ENCODE measurements at regions not wholly inside any gene's neighbourhood (a gene's known extent, or its start where the extent isn't known, plus 50 kb on each side); places are given as distances from the start of the nearest gene placed in this dataset.

DNA sequence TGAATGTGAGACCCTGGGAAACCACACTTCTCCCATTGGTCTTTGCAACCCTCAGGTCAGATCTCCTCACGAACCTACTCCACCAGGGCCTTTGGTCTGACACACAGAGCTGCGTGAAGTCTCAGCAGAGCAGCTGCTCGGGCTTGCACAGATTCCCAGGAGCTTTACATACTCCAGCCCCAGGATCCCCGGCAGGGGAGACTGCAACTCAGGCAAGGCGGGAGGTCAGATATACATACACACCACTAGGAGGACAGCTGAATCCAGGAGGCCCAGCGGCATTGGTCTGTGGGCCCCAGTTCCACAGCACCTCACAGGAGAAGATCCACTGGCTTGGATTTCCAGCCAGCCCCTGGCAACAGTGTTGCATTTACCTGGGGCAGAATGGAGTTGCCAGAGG is 239.2 kb downstream of the GPAM start:
- DNase-seq = no peak

DNA sequence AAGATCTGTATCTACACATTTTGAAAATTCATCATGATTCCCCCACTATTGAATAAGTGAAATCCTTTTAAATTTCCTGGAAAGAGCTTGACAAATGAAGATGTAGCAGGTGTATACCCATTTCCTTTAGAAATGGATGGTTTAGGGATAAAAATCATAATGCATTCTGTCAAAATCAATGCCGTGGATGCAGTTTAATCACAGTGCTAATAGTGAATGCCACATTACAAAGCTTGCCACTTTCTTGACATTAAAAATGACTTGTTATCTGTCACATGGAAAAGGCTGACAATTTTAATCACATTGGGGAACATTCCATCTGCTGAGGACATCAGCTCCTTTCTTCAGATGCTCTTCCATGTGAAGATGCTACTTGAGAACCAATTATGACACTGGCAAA is 229.6 kb downstream of the GPAM start:
- no peak for DNase-seq

DNA sequence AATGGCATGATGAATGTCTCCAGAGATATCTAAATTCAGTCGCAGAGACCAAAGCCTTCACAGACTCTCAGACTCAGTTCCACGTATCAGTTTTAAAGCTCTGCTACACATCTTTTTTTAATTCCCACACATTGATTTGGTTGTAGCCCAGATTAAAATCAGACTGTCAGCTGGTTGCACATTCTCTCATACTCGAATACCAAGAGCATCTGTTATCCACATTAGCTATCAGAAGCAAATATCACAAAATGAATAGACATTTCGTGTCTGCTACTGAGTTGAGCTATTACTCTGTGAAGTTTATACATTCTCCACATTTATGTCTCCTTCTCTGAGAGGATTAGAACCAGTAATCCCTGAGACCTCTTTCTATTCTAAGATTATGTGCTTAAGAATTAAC is 229.2 kb downstream of the GPAM start:
- DNase-seq = no peak

DNA sequence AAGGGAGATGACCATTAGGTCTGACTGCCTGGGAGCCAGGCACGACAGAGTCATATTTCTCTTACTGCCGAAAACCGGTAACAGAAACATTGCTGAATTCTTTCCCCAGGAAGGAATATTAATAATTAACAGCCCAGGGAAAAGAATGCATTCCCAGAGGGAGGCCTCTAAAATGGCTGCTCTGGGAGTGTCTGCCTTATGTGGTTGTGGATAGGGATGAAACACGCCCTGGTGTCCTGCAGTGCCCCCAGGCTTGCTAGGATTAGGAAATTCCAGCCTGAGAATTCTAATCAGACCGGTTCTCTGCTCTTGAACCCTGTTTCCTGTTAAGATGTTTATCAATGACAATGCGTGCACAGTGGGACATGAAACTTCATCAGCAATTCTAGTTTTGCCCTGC is 226.7 kb downstream of the GPAM start:
- DNase-seq = no peak

DNA sequence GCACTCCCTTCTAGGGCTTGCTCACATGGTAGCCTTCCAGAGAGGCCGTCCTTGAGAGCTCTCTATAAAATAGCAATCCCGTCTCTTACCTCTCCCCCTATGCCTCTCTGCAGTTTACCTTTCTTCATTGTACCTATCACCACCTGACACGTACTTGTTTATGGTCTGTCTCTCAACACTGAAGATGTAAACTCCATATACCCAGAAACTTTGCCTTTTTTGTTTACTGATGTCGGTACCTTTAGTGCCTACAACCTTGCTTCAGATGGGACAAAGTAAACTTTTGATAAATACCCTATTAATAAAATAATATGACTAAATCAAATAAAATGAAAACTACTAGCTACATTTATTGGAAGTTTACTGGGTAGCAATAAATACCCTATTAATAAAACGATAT is 220.6 kb downstream of the GPAM start:
- no peak for DNase-seq

DNA sequence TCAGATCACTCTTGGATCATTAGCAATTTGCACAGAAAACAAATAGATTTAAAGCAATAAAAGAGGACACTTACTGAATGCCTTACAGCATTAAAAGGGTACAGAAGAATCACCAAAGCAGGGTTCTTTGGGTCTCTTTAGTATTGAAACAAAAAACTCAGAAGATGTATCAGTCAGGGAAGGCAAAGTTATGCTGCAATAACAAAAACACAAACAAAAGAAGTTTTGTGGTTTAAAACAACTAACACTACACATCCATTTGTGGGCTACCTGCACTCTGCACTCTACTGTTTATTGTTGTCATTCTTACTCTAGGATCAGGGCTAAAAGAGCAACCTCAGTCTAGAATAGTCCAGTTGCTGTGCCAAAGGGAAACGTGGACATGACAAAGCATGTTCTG is 216.4 kb downstream of the GPAM start:
- no peak for DNase-seq

DNA sequence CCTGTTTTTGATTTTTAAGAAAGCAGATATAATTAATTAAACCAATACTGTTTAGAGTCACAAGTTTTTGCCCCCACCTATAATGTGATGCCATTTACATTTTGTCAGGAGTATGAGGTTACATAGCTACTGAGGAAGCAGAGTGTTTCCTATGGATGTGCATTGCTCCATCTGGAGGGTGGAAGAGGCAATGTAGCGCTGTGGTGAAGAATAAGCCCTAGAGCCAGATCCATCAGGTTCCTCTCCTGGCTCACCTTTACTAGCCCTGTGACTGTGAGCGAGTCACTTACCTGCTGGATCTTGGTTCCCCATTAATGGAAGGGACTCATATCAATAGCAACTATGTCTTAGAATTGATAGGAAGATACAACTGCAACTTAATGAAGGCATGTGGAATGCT is 216.0 kb downstream of the GPAM start:
- no peak for DNase-seq

DNA sequence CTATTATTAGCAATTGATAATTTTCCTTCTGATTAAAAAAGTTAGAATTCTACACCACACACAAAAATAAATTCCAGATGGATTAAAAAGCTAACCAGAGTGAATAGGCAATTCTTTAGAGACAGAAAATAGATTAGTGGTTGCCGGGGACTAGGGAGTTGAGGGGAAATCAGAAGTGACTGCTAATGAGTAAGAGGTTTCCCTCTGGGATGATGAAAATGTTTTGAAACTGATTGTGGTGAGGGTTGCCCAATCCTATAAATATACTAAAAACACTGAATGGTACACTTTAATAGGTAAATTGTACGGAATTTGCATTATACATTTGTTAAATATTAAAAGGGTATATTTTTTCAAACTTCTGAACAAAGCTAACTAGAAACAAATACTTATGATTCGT is 214.9 kb downstream of the GPAM start:
- DNase-seq = no peak

DNA sequence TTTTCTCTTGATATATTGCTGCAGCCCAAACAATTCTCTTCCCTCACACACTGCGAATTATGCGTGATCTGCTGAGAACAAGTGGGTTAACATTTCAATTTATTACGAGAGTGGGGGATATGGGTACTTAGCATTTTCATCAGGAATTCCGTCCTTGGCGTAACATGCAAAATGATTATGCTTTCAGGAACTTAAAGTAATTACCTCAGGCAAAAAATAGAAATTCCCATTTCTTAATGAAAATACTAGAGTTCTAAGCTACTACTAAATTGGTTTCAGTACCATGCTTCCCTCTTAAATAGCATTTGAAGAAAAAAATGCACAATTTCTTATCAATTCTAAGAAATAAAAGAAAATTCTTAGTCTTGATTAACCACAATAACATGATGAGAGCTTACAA is 213.5 kb downstream of the GPAM start:
- DNase-seq = no peak

DNA sequence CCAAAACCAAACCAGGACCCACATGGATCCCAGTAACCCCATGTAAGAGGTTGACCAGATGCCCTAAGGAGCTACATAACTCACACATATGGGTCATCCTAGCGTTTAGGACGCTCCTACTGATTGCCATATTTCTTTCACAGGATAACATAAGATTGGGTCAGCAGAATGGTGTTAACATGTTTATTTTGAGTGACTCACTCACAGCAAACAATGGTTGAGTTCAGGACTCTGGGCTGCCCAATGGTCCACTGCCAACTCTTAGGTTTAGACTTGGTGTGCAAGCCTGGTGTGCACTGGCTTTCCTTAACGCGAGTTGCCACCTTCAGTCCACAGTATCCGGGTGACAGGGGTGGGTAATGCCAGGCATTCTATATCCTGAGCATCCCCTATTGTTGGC is 211.5 kb downstream of the GPAM start:
- DNase-seq = no peak

DNA sequence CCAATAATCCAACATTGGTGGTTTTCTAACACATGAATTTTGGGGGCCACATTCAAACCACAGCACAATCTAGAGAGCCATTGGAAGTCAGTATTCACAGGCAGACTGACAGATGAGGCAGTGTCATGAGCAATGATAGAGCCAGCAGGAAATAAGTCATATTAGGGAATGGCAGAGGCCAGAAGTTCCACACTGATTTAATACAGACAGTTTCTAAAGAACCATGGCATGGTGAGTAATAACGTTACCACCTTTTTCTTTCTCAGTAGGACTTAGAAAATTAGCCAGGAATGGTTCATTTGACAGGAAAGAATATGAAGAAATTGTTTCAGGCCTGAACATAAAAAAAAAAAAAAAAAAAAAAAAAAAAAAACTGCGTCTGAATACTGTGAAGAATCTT is 210.3 kb downstream of the GPAM start:
- DNase-seq = no peak

DNA sequence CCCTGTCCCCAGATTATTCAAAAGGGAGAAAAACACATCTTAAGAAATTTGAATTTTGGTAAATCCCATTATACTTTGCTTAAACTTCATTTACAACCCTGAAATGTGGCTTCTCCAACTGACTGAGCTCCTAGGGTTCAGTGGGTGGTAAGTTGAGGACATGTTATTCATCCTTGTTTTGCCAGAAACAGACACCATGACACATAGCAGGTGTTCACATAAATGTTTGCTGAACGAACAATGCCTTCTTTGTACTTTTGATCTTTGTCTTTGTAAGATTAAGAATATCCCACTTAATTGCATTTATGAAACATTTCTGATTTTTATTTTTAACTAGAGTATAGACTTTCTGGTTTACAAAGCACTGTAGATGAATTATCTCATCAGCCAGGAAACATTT is 209.7 kb downstream of the GPAM start:
- DNase-seq = no peak

DNA sequence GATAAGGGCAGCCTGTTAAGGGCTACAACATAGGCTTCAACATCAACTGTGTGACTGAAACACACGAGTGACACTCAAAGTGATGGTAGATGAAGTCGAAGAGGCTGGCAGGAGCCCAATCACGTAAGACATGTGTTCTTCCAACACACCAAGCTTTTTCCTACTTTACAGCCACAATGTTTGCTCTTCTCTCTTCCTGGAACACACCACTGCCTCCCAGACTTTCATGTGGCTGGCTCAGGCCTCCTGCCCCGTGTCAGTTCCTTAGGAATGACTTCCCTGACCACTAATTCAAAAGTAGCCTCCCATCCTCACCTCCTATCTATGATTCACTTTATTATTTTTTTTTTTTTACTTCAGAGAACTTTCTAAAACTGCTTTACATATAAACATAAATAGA is 209.2 kb downstream of the GPAM start:
- no peak for DNase-seq

DNA sequence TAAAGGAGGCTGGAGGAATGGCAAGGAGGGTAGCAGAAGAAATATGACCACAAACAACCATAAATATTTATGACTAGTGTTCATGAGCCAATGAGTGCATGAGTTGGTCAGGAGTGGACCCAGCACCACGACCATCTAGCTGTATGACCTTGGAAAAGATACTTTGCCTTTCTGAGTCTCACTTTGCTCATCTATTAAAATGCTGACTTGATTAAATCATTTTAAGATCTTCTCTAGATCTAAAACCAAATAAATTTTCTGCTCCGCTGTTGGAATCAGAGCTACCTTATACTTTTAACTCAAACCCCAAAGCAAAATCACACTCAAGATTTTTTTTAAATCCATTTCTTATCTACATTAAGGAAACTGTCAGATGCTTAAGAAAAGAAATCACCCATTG is 207.0 kb downstream of the GPAM start:
- DNase-seq = no peak

DNA sequence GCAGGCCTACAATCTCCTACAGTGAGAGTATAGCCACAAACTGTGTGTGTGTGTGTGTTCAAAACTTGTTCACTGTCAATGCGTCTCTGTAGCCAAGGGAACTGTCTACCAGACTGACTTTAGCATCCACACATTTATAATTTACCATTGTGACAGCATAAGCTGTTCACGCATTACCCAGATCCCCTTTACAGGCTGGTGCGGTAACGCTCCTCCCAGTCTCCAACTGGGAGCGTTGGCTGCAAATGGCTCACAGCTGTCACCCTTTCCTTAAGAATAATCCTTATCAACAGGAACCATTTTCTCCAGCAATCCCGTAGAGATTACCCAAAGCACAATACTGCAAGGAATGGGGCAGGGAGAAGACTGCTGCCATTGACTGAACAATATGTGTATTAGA is 199.5 kb downstream of the GPAM start:
- no peak for DNase-seq

DNA sequence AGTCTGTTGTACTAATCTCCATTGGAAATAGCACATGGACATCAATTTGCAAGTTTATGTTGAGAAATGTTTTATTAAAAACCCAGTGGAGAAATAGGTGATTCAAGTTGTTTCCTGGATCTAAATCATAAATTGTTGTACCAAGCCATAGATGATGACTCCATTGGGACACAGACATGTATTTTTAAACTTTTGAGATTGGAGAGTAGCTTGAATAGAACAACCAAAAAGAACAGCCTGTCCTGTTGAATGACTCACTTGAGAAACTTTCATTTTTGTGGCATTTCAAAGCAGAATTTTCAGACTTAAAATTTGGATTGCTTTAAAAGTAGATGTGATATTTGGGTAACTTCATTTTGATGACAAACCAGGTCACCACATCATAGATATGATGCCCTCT is 197.5 kb downstream of the GPAM start:
- DNase-seq = no peak

DNA sequence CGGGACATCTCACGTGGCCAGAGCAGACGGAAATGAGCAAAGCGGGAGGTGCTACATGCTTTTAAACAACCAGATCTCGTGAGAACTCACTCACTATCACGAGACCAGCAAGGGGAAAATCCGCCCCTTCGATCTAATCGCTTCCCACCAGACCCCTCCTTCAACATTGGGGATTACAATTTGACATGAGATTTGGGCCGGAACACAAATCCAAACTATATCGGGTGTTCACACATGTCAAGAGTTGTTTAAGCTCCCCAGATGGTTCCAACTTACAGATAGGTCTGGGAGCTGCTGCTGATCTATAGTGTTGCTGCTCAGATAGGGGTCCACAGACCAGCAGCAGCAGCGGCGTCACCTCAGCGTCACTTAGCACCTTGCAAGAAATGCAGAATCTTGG is 194.9 kb downstream of the GPAM start:
- no peak for DNase-seq

DNA sequence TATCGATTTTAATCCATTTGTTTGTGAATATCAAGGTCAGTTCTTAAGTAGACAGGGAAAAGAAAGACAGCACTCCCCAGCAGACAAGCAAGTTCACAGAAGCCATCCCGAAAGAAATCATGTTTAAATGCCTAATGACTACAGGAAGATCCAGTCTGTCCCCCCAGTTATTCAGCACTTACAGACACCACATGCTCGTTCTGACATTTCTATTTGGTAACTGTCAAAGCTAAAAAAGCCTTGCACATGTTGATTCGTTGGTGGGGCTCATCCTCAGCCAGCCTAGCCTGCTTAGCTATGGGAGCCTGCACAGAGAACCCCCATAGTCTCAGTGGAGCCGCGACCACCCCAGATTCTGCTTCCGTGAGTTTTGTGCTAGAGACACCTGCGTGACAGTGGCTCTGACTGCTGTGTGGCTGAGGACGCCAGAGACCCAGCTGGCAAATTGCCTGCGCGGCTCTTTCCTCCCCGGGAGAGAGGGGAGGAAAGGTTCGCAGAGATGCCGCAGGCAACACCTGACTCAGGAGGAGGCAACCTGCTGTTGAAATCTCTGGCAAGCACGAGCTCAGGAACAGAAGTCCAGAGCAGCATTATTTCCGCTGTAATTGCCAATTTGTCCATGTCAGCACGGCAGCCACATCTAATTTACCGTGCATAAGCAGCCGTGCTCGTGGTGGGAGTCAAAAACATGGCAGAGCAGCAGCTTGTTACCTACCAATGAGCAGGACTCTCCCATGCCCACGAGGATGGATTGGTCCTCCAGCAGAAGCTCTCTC is 194.2 kb downstream of the GPAM start:
- no peak for DNase-seq

DNA sequence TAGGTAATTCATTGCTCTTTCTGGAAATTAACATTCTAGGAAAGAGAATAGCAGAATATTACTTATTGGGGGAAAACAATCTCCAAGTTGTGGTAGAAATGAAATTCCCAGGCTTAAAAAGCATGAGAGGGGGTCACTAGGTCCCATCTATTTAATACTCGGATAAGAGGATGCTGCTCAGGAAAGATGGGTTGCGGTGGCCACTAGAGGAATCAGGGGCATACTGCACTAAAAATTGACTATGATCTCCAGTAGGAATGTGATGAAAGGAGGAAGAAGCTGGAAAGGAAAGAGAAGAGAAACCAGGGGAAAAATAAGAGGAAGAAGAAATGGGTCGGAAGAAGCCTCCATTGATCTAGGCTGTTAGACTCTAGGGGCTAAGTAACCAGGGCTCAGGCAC is 192.8 kb downstream of the GPAM start:
- no peak for DNase-seq

DNA sequence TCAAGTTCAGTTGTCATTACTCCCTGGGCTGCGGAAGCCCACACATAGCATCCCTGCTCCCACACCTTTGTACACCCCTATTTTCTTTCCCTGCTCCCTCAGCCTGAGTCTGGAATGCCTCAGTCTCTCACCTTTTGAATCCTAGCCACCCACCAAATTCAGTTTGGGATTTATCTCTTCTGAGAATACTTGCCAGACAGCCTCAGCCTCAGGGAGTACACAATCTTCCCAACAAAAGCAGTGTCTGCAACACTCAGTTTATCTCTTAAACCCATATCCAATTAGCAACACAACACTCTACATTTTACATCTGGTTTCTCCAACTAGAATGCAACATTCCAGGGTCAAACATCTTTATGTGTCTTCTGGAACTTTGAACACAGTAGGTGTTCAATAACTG is 190.2 kb downstream of the GPAM start:
- no peak for DNase-seq

DNA sequence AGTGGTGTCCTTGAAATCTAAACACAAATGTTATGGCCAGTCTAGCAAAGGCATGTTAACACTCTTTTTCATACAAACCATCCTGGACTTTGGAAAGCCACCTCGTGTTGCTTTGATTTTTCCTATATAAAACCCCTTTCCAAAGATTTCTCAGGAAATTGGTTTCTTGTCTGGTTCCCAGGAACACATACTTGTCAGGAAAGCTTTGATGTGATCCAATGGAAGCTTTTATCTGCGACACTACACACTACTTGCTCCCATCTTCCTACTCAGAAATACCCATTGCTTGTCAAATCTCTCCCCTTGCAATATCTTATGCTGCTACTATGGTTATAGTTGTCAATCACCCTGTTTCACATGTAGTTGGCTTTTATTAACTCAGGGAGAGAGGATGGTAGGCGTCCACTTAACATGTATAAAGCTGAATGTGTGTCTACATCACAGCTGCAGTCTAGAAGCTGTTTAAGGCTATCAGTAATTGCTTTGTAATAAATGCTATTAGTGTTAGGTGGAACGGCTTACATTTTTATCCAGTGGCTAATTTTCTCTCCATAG is 189.6 kb downstream of the GPAM start:
- no peak for DNase-seq

DNA sequence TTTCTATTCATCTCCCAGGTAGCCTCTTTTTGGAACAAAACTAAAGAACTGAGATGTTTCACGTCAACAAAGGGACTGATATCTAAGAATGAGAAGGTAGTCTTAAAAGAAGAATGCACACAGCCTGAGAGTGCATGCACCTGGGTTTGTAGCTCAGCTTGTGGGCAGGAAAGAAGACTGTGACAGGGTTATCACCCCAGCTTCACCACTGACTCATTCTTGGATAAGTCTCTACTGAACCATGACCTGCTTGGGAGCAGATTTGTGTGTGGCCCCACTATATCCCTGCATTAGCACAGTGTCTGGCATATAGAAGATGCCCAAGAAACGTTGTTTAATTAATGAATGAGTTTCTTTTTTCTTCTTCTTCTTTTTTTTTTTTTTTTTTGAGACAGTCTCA is 187.5 kb downstream of the GPAM start:
- no peak for DNase-seq

DNA sequence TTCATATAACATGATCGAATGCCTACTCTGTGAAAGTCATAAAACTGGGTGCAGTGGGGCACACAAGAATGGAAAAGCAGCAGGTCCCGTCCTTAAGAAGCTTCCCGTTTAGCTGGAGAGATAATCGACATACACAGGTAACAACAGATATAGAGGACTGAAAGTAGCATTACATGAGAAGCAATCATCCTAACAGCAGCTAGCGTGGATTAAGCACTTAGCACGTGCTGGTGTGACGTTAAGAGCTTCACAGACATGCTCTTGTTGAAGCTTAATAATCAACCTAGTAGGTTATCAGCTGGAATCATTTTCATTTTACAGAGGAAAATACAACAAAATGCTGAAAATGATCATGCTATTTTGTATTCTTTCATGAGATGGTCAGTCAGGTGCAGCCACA is 184.8 kb downstream of the GPAM start:
- no peak for DNase-seq

DNA sequence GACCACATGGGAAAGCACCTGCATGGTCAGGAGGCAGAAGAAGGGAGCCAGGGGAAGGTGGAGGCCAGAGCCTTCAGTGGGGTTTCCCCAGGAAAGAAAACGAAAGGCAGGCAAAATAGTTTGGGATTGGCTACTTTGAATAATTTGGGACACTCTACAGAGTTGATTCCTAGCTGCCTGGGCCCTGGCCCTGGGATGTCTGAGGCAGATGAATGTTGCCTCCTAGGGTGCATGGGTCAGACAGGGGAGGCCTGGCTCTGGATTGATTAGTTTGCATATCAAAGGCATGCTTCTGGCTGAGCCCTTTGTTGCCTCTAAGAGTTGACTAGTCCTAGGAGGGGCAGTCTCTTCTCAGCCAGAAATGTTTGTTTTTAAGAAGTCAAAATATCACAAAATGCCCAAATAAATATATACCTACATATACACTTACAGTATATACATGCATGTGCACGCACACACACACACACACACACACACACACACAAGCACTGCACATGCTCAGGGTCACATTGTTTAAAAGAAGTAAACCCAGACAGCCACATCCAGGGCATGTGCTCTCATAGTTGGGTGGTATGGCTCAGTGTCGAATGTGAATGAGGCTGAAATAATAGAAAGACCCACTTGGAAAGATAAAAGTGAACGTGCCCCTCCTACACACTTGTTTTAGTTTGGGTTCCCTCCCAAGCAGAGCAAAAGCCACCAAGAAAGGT is 184.2 kb downstream of the GPAM start:
- no peak for DNase-seq

DNA sequence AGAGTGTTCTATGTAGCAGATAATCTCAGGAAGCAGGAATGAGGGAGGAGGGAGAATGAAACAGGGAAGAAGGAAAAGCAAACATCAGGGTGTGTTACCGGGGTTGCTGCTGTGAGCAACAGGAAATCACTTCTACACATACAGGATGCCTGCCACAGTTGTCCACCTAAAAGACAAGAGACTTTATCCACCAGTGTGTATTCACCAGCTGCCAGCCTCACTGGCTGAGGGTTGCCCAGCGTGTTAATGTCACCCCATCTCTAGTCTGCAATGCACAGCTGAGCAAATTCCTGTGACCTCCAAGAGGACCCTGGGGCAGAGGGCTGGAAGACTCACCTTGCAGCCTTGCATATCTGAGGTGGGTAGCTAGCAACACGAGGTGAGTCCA is 183.7 kb downstream of the GPAM start:
- no peak for DNase-seq
